ENCODE measurements at regions not wholly inside any gene's neighbourhood (a gene's known extent, or its start where the extent isn't known, plus 50 kb on each side); places are given as distances from the start of the nearest gene placed in this dataset.

- no peak for DNase-seq
Observed at GRCh38 chr18:50444539-50444938, 69.7 kb downstream of the SKA1 start.

GRCh38 chr18:50446629-50447028 is 71.8 kb downstream of the SKA1 start:
- no peak for DNase-seq

GRCh38 chr18:50447102-50447741 is 72.4 kb downstream of the SKA1 start:
- DNase-seq = no peak

DNA sequence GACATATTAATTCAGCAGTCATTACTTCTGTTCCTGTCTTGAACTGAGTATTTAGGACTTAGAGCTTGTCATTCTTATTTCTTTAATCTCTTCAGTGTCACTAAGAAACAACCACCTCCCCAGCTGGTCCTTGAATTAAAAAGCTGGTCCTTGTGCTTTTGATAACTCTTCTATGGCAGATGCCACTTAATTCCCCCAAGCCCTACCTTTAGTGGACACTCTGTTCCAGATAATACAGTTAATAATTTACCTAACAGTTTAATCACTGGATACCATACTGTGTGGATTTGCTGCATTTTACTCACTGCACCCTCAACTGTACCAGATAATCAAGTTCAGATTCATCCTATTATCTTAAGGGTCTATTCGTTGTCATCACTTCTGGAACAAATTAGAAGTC is 73.1 kb downstream of the SKA1 start:
- no peak for DNase-seq

- no peak for DNase-seq
Observed at GRCh38 chr18:50451100-50451842, 76.4 kb downstream of the SKA1 start.

DNA sequence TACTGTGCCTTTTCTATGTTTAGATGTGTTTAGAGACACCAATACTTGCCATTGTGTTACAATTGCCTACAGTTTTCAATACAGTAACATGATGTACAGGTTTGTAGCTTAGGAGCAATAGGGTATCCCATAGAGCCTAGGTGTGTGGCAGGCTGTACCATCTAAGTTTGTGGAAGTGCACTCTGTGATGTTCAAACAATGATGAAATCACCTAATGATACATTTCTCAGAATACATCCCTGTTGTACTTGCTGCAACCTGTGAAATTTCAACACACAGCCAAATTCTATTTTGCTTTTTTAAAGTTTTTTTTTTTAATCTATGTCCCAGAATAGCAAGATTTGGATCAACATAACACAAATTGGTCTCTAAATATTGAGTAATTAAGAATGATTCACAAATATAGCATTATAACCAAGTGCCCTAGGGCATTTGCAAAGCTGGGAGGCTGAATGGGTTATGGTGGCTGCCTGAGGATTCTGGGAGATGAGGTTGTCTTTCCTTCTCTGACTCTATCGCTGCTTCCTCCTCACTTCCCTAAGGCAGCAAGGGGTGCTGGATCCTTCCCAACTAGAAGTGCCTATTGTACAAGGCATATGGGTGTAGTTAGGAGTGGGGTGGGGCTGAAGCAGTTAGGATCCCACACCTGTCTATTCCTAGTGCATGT is 78.3 kb downstream of the SKA1 start:
- no peak for DNase-seq

- DNase-seq = no peak
Observed at GRCh38 chr18:50453732-50454131, 78.9 kb downstream of the SKA1 start.

DNA sequence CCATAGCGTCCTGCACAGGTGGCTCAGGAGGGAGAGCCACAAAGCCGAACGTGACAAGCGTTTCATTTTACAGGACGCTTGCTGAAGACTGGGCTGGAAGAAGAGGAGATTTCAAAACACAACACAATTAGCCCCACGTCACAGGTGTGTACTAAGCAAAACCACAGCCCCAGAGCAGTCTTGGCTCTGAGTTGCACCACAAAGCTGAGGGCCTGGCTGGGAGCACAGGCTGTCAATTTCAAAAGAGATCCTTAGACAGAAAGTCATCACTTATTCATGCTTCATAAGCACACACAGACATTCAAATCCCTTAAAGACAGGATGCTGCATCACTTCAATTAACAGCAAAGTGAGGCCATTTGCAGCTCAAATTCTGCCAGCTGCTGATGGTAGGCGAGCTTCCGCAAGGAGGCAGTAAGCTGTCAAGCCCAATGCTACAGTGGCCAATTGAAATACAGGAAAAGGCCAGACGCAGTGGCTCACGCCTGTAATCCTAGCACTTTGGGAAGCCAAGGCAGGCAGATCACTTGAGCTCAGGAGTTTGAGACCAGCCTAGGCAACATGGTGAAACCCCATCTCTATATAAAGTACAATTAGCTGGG is 79.6 kb downstream of the SKA1 start:
- DNase-seq = no peak

DNA sequence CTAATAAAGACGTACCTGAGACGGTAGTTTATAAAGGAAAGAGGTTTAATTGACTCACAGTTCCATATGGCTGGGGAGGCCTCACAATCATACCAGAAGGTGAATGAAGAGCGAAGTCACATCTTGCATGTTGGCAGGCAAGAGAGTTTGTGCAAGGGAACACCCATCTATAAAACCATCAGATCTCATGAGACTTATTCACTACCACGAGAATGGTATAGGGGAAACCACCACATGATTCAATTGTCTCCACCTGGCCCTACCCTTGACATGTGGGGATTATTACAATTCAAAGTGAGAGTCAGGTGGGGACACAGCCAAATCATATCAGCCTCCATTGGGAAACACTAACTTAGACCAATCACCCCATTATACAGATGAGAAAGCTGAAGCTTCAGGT is 81.4 kb downstream of the SKA1 start:
- DNase-seq = no peak

DNA sequence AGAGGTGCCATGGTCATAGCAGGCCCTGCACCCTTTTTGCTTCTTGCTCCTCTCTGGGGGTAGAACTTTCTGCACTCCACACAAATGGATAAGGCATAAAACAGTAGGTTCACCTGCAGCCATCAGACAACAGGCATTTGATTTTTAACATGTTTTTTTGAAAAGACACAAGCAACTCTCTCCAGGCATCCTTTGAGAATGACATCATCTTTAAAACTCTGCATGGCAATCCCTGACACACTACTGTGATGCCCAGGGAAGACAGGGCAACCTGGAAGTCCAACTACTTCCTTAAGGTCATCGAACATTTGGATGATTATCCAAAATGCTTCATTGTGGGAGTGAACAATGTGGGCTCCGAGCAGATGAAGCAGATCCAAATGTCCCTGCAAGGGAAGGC is 82.8 kb downstream of the SKA1 start:
- DNase-seq = no peak

GRCh38 chr18:50458366-50458765 is 83.5 kb downstream of the SKA1 start:
- DNase-seq = no peak

GRCh38 chr18:50458796-50459195 is 84.0 kb downstream of the SKA1 start:
- DNase-seq = no peak

DNA sequence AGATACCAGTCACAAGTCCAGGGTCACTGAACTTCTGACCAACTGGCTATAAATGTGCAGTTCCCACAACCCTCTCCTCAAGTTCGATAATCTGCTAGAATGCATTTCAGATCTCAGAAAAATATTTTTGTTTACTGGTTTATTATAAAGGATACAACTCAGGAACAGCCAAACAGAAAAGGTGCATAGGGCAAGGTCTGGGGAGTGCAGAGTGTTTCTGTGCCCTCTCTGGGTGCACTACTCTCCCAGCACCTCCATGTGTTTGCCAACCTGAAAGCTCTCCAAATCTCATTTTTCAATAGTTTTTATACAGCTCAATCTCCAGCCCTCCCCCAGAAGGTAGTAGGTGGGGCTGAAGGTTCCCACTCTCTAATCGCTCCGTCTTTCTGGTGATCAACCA is 85.2 kb downstream of the SKA1 start:
- DNase-seq = no peak

GRCh38 chr18:50460716-50461115 is 85.9 kb downstream of the SKA1 start:
- no peak for DNase-seq

GRCh38 chr18:50461251-50461650 is 86.4 kb downstream of the SKA1 start:
- DNase-seq = no peak

GRCh38 chr18:50465211-50466153 is 90.6 kb downstream of the SKA1 start:
- DNase-seq = no peak

DNA sequence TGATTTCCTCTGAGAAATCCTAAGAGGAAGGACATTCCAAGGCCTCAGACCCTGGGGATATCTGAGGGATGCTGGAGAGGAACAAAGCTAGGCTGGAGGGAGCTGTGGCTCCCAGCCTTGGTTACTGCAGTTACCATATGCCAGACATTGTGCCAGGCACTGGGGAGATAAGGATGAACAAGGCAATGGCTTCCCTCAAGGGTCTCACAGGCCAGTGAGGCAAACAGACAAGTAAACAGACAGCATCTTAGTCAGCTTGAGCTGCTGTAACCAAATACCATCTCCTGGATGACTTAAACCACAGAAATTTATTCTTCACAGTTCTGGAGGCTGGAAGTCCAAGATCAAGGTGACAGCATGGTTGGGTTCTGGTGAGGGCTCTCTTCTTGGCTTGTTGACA is 91.8 kb downstream of the SKA1 start:
- no peak for DNase-seq

GRCh38 chr18:50468807-50469206 is 91.1 kb upstream of the MAPK4 start:
- peak; percentile 23 for DNase-seq

- DNase-seq = peak; percentile 80
Observed at GRCh38 chr18:50469380-50469781, 90.5 kb upstream of the MAPK4 start.

- DNase-seq = no peak
Observed at GRCh38 chr18:50472941-50473340, 86.9 kb upstream of the MAPK4 start.

DNA sequence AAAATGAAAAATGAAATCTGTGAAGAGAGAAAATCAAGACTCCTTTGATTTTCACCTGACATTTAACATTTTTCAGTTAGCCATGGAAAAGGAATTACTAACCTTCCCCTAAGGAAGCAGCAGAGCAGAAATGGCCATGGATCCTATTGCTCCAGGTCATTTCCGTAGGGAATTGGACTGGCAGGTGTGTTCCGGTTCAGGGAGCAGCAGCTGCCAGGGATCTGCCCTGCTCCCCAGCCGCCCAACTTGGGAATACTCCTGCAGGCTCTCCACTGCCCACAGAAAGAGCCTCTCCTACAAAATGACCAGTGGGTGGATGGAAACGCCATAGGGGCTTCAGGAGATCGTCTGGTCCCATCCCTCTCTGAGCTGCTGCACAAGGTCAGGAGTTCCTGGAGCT is 86.0 kb upstream of the MAPK4 start:
- DNase-seq = no peak

- no peak for DNase-seq
Observed at GRCh38 chr18:50475538-50476193, 84.2 kb upstream of the MAPK4 start.
